ENCODE measurements at regions not wholly inside any gene's neighbourhood (a gene's known extent, or its start where the extent isn't known, plus 50 kb on each side); places are given as distances from the start of the nearest gene placed in this dataset.

- DNase-seq (ENCODE audit: low spot score): no peak
These were observed 595.4 kb upstream of the AGA start for GRCh38 chr4:178037459-178038214.

- no peak for DNase-seq (ENCODE audit: low spot score)
These were observed 614.8 kb upstream of the AGA start for GRCh38 chr4:178056996-178057395.

- DNase-seq (ENCODE audit: low spot score): no peak
These were observed 621.3 kb upstream of the AGA start for GRCh38 chr4:178063568-178063967.

GRCh38 chr4:178066338-178066941 lies 624.2 kb upstream of the AGA start:
- DNase-seq (ENCODE audit: low spot score): no peak

GRCh38 chr4:178068136-178068535 lies 625.9 kb upstream of the AGA start:
- DNase-seq (ENCODE audit: low spot score): no peak

- DNase-seq (ENCODE audit: low spot score): no peak
These were observed 627.9 kb upstream of the AGA start for GRCh38 chr4:178070163-178070562.

- no peak for DNase-seq (ENCODE audit: low spot score)
These were observed 638.1 kb upstream of the AGA start for GRCh38 chr4:178080312-178080711.

GRCh38 chr4:178081176-178081575 lies 638.9 kb upstream of the AGA start:
- no peak for DNase-seq (ENCODE audit: low spot score)

- DNase-seq (ENCODE audit: low spot score): no peak
These were observed 639.7 kb upstream of the AGA start for GRCh38 chr4:178081896-178082295.

GRCh38 chr4:178082906-178083305 lies 640.7 kb upstream of the AGA start:
- DNase-seq (ENCODE audit: low spot score): no peak

- DNase-seq (ENCODE audit: low spot score): no peak
These were observed 641.7 kb upstream of the AGA start for GRCh38 chr4:178083968-178084367.

GRCh38 chr4:178086320-178086719 lies 644.1 kb upstream of the AGA start:
- DNase-seq (ENCODE audit: low spot score): no peak

- no peak for DNase-seq (ENCODE audit: low spot score)
These were observed 648.6 kb upstream of the AGA start for GRCh38 chr4:178090640-178091411.

GRCh38 chr4:178102139-178102538 lies 659.9 kb upstream of the AGA start:
- DNase-seq (ENCODE audit: low spot score): no peak

- DNase-seq (ENCODE audit: low spot score): no peak
These were observed 663.0 kb upstream of the AGA start for GRCh38 chr4:178105242-178105641.

GRCh38 chr4:178136736-178137345 lies 694.6 kb upstream of the AGA start:
- no peak for DNase-seq (ENCODE audit: low spot score)

- DNase-seq (ENCODE audit: low spot score): no peak
These were observed 695.7 kb upstream of the AGA start for GRCh38 chr4:178137732-178138471.

- DNase-seq (ENCODE audit: low spot score): no peak
These were observed 696.3 kb upstream of the AGA start for GRCh38 chr4:178138491-178138890.

- DNase-seq (ENCODE audit: low spot score): no peak
These were observed 698.2 kb upstream of the AGA start for GRCh38 chr4:178140326-178140915.

- DNase-seq (ENCODE audit: low spot score): no peak
These were observed 700.5 kb upstream of the AGA start for GRCh38 chr4:178142724-178143123.

GRCh38 chr4:178148106-178148505 lies 705.9 kb upstream of the AGA start:
- DNase-seq (ENCODE audit: low spot score): no peak
